ENCODE measurements at regions not wholly inside any gene's neighbourhood (a gene's known extent, or its start where the extent isn't known, plus 50 kb on each side); places are given as distances from the start of the nearest gene placed in this dataset.

- no peak for DNase-seq
Observed at GRCh38 chr9:117485176-117485575, 70.3 kb upstream of the ASTN2 start.

- no peak for DNase-seq
Observed at GRCh38 chr9:117480729-117481128, 65.9 kb upstream of the ASTN2 start.

- no peak for DNase-seq
Observed at GRCh38 chr9:117480253-117480652, 65.4 kb upstream of the ASTN2 start.

- no peak for DNase-seq
Observed at GRCh38 chr9:117473293-117473692, 58.4 kb upstream of the ASTN2 start.

- DNase-seq, result no peak
Observed at GRCh38 chr9:117470902-117471301, 56.0 kb upstream of the ASTN2 start.

- no peak for DNase-seq
Observed at GRCh38 chr9:117470455-117470854, 55.6 kb upstream of the ASTN2 start.

- no peak for DNase-seq
Observed at GRCh38 chr9:117466111-117466510, 51.3 kb upstream of the ASTN2 start.

GRCh38 chr9:117465706-117466105 lies 50.8 kb upstream of the ASTN2 start:
- DNase-seq, result no peak

- no peak for DNase-seq
Observed at GRCh38 chr9:117464941-117465616, 50.2 kb upstream of the ASTN2 start.
